Neural progenitor cell (in vitro differentiated cells): ENCODE measurements at regions not wholly inside any gene's neighbourhood (a gene's known extent, or its start where the extent isn't known, plus 50 kb on each side); places are given as distances from the start of the nearest gene placed in this dataset.

Source experiments
- DNase-seq: peaks from one replicate; pipeline ENCODE4 v3.0.0-alpha.2; 2016; ENCODE audit warnings: low spot score
- H2AFZ ChIP-seq: fragments of 200-600 bp; sonication (generic); replicated peaks from 2 replicates; pipeline ENCODE4 v1.6.1; 2016; ENCODE audit warnings: antibody characterized with exemption
- H3F3A ChIP-seq: fragments of 200-600 bp; sonication (generic); 2 replicates; pipeline ENCODE4 v1.6.1; 2016; ENCODE audit warnings: antibody characterized with exemption, low read depth
- H3K27ac ChIP-seq: fragments of 200-600 bp; sonication (generic); 2 replicates; pipeline ENCODE4 v1.5.1; 2016; ENCODE audit warnings: mild to moderate bottlenecking
- H3K27me3 ChIP-seq: fragments of 200-600 bp; sonication (generic); 2 replicates; pipeline ENCODE4 v1.6.1; 2016; ENCODE audit warnings: mild to moderate bottlenecking, moderate library complexity
- H3K36me3 ChIP-seq: fragments of 200-600 bp; sonication (generic); 2 replicates; pipeline ENCODE4 v1.5.1; 2016
- H3K4me1 ChIP-seq: fragments of 200-600 bp; sonication (generic); 2 replicates; pipeline ENCODE4 v1.6.1; 2016; ENCODE audit warnings: mixed run types
- H3K4me2 ChIP-seq: fragments of 200-600 bp; sonication (generic); 2 replicates; pipeline ENCODE4 v1.6.1; 2016
- H3K4me3 ChIP-seq: fragments of 200-600 bp; sonication (generic); 2 replicates; pipeline ENCODE4 v1.5.1; 2016
- H3K79me2 ChIP-seq: fragments of 200-600 bp; sonication (generic); 2 replicates; pipeline ENCODE4 v1.6.1; 2016; ENCODE audit warnings: low read depth
- H3K9ac ChIP-seq: fragments of 200-600 bp; sonication (generic); 2 replicates; pipeline ENCODE4 v1.6.1; 2016
- H3K9me3 ChIP-seq: fragments of 200-600 bp; sonication (generic); 2 replicates; pipeline ENCODE4 v1.5.1; 2016; ENCODE audit warnings: low read depth
- H4K20me1 ChIP-seq: fragments of 200-600 bp; sonication (generic); 2 replicates; pipeline ENCODE4 v1.6.1; 2016; ENCODE audit warnings: low read depth
- H3K27ac Mint-ChIP-seq: 3 replicates; pipeline ENCODE4 v1.8.0; 2021; ENCODE audit warnings: mixed read lengths
- H3K27me3 Mint-ChIP-seq: 2 replicates; pipeline ENCODE4 v1.8.0; 2022; ENCODE audit warnings: low read depth, mild to moderate bottlenecking, inconsistent platforms, moderate library complexity, mixed read lengths; ENCODE audit not compliant: insufficient read depth
- H3K36me3 Mint-ChIP-seq: 3 replicates; pipeline ENCODE4 v1.8.0; 2021; ENCODE audit warnings: mixed read lengths
- H3K4me1 Mint-ChIP-seq: 3 replicates; pipeline ENCODE4 v1.8.0; 2021; ENCODE audit warnings: mixed read lengths
- H3K4me3 Mint-ChIP-seq: 3 replicates; pipeline ENCODE4 v1.8.0; 2021; ENCODE audit warnings: mild to moderate bottlenecking, moderate library complexity, mixed read lengths
- H3K9me3 Mint-ChIP-seq: 3 replicates; pipeline ENCODE4 v1.8.0; 2020; ENCODE audit warnings: mixed read lengths
- EZH2 ChIP-seq: fragments of 200-600 bp; sonication (generic); IDR thresholded peaks from 2 replicates; pipeline ENCODE4 v1.6.1; 2017; ENCODE audit warnings: antibody characterized with exemption, mild to moderate bottlenecking, moderate library complexity
- EZH2phosphoT487 ChIP-seq: fragments of 200-600 bp; sonication (generic); IDR thresholded peaks from 2 replicates; pipeline ENCODE4 v1.6.1; 2017; ENCODE audit warnings: antibody characterized with exemption
- TF ChIP-seq, protein P1 (sequence below): fragments of 200-600 bp; sonication (generic); IDR thresholded peaks from 2 replicates; pipeline ENCODE4 v1.5.1; 2017; ENCODE audit warnings: antibody characterized with exemption, mild to moderate bottlenecking

DNA sequence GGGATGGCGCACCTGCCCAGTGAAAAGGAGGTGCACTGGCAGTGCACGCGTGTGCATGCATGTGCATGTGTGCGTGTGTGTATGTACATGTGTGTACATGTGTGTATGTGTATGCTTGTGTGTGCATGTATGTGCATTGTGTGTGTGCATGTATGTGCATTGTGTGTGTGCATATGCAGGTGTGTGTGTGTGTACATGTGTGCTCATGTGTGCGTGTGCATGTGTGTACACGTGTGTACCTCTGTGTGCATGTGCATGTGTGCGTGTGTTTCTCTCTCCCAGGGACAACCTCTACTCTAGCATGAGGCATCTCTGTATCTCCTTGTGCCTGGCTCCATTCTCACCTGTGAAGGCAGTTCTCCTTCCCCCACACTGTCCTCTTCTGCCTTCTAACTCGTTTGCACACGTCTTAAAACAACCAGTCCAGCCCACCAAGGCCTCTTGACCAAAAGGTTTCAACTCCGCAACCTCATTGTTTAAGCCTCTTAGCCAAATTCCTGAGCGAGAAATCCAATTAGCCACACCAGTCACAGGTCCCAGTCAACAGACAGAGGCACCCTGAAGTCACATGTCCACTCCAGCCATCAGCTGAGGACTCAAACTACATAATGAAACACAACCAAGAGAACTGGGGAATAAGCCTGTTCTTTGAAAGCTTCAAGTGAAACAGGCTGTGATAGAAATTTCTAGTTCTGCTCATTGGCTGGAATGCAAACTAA, 103.5 kb upstream of the PTPRT start:
- H3K27ac ChIP-seq = no peak overlapping the region
- no peaks in the 10 kb centered on the region for H3K36me3 ChIP-seq
- peaks cover 9% of the 10 kb centered on the region for H3K27me3 Mint-ChIP-seq
- H3K79me2 ChIP-seq = no peaks in the 10 kb centered on the region
- H3K36me3 Mint-ChIP-seq = no peaks in the 10 kb centered on the region
- peak; percentile 87 for DNase-seq
- H3F3A ChIP-seq = peaks cover 20% of the 10 kb centered on the region
- H3K9ac ChIP-seq = no peak overlapping the region
- peak overlapping the region; percentile 60 for H3K4me2 ChIP-seq
- H2AFZ ChIP-seq = no peak overlapping the region
- H3K27me3 ChIP-seq = no peaks in the 10 kb centered on the region
- H3K27ac Mint-ChIP-seq = peak overlapping the region; percentile 18
- peaks cover 12% of the 10 kb centered on the region for H3K9me3 Mint-ChIP-seq
- peaks cover 22% of the 10 kb centered on the region for H3K4me1 ChIP-seq
- TF ChIP-seq, protein P1, sequence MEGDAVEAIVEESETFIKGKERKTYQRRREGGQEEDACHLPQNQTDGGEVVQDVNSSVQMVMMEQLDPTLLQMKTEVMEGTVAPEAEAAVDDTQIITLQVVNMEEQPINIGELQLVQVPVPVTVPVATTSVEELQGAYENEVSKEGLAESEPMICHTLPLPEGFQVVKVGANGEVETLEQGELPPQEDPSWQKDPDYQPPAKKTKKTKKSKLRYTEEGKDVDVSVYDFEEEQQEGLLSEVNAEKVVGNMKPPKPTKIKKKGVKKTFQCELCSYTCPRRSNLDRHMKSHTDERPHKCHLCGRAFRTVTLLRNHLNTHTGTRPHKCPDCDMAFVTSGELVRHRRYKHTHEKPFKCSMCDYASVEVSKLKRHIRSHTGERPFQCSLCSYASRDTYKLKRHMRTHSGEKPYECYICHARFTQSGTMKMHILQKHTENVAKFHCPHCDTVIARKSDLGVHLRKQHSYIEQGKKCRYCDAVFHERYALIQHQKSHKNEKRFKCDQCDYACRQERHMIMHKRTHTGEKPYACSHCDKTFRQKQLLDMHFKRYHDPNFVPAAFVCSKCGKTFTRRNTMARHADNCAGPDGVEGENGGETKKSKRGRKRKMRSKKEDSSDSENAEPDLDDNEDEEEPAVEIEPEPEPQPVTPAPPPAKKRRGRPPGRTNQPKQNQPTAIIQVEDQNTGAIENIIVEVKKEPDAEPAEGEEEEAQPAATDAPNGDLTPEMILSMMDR = no peak
- TF ChIP-seq EZH2phosphoT487 = peak; percentile 26
- H3K4me1 Mint-ChIP-seq = peaks cover 27% of the 10 kb centered on the region
- no peak overlapping the region for H3K4me3 ChIP-seq
- no peaks in the 10 kb centered on the region for H4K20me1 ChIP-seq
- no peaks in the 10 kb centered on the region for H3K9me3 ChIP-seq
- peak overlapping the region; percentile 55 for H3K4me3 Mint-ChIP-seq

DNA sequence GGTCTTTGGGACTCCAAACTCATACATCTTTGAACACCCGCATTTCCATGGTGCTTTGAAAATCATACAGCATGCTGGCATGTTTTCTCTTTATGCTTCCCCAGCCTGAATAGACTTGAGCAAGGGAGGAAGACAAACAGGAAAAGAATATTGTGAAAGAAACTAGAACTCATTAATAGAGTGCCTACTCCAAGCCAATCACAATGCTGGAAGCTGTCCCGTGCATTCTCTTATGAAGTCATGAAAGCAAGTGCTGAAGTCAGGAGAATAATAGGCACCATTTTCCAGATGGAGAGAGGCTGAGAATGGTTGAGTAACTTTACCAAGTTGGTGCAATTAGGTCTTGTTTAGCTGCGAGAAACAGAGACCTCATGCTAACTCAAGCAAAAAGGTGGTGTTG, 102.5 kb upstream of the PTPRT start:
- DNase-seq = no peak
- Histone ChIP-seq H3K36me3 (no peaks in the 10 kb centered on the region), H3K9ac (no peak overlapping the region), H3K4me2 (peak overlapping the region; percentile 60), H2AFZ (no peak overlapping the region), H3F3A (peaks cover 20% of the 10 kb centered on the region), H3K27me3 (no peaks in the 10 kb centered on the region), H3K79me2 (no peaks in the 10 kb centered on the region), H3K4me1 (peaks cover 22% of the 10 kb centered on the region), H3K4me3 (no peak overlapping the region), H4K20me1 (no peaks in the 10 kb centered on the region), H3K27ac (peak overlapping the region; percentile 63), H3K9me3 (no peaks in the 10 kb centered on the region)
- peaks cover 14% of the 10 kb centered on the region for H3K9me3 Mint-ChIP-seq
- H3K4me3 Mint-ChIP-seq = no peak overlapping the region
- H3K27me3 Mint-ChIP-seq = peaks cover 7% of the 10 kb centered on the region
- TF ChIP-seq EZH2phosphoT487 (no peak), EZH2 (no peak)
- TF ChIP-seq, protein P1 = no peak
- peaks cover 27% of the 10 kb centered on the region for H3K4me1 Mint-ChIP-seq
- H3K36me3 Mint-ChIP-seq = no peaks in the 10 kb centered on the region
- no peak overlapping the region for H3K27ac Mint-ChIP-seq

DNA sequence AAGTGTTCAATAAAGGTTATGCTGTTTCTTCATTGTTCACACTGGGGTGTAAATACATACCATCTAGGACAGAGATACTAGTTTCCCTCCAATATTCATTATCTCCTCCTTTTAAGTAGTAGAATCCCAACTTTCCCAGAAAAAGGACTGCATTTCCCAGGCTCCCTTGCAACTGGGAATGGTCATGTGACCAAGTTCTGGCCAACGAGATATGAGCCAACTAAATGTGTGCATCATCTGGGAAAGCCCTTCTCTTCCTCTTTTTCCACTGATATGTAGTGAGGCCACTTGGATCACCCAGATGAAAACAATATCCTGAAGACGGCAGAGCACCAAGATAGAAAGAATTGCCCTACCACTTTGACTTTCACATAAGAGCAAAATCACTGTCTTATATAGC, 97.9 kb upstream of the PTPRT start:
- H3K36me3 Mint-ChIP-seq = no peaks in the 10 kb centered on the region
- Histone ChIP-seq H3K4me1 (peaks cover 7% of the 10 kb centered on the region), H3K9me3 (no peaks in the 10 kb centered on the region), H3K9ac (no peak overlapping the region), H4K20me1 (no peaks in the 10 kb centered on the region), H3K36me3 (peaks cover 4% of the 10 kb centered on the region), H3K27ac (no peak overlapping the region), H3K79me2 (no peaks in the 10 kb centered on the region), H3K27me3 (no peaks in the 10 kb centered on the region), H2AFZ (no peak overlapping the region), H3K4me2 (no peak overlapping the region), H3K4me3 (no peak overlapping the region), H3F3A (peaks cover 6% of the 10 kb centered on the region)
- no peak for DNase-seq
- H3K4me3 Mint-ChIP-seq = no peak overlapping the region
- H3K27me3 Mint-ChIP-seq = peaks cover 5% of the 10 kb centered on the region
- TF ChIP-seq, protein P1 = no peak
- TF ChIP-seq EZH2 (no peak), EZH2phosphoT487 (no peak)
- H3K4me1 Mint-ChIP-seq = peaks cover 7% of the 10 kb centered on the region
- no peak overlapping the region for H3K27ac Mint-ChIP-seq
- H3K9me3 Mint-ChIP-seq = peaks cover 9% of the 10 kb centered on the region
